ENCODE measurements at regions not wholly inside any gene's neighbourhood (a gene's known extent, or its start where the extent isn't known, plus 50 kb on each side); places are given as distances from the start of the nearest gene placed in this dataset.

DNA sequence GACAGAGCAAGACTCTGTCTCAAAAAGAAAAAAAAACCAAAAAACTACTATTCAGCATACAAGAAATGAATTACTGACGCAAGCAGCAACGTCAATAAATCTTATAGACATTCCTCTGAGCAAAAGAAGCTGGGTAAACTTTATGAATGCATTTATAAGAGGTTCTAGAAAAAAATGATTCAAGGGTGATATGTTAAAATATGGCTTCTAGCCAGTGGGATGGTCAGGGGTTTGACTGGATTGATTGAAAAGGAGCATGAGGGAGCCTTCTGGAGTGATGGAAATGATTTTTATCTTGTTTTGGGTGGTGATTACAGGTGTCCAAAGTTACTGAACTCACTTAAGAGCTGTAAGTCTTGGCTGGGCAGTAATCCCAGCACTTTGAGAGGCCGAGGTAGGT lies 64.9 kb upstream of the SALL4 start:
- DNase-seq, result no peak

DNA sequence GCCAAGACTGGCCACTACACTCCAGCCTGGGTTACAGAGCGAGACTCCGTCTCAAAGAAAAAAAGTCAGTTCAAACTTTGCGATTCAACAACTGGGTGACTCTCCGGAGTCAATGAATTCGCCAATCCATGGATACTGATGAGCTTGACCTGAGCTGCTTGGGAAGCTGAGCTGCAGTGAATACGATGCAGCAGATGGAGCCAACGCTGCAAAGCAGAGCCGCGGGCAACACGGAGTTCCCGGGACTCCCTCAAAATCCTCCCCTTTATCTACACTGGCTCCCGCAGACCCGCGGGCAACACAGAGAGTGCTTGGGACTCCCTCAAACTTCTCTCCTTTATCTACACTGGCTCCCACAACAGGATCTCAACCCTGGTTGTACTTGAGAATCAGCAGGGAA lies 62.6 kb upstream of the SALL4 start:
- DNase-seq, result no peak

GRCh38 chr20:51862796-51863195 lies 60.5 kb upstream of the SALL4 start:
- no peak for DNase-seq

DNA sequence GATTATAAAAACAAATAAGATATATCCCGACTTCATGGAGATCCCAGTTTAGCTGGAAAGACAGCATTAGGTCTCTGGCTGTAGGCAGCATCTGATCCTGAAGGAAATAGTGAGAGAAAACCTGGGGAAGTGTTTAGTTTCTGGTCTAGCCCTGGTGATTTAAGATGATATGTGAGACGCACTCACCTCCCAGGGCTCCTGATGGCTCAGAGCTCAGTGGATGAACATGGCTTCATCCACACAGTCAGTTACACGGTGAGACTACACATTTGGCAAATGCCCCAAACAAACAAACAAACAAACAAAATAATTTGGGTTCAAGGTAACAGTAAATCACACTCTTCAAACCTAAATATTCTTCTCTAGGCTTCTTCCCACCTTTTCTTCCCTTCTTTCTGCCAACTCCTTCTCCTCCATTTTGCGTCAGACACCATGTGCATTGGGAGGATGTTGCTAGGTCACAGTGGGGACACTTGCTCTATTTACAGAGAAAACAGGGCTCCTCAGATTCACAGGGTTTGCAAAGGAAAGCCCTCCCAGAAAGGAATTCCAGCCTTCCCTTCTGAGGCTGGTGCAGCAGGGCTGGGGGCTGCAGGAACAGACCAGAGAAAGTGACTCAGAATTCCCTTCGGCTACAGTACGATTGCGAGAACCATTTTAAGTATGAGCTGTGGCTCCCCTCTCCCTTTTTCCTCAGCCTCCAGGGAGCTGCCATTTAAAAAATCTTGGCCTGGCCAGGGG lies 59.6 kb upstream of the SALL4 start:
- no peak for DNase-seq

- DNase-seq, result no peak
Observed at GRCh38 chr20:51860111-51860882, 58.0 kb upstream of the SALL4 start.

GRCh38 chr20:51856432-51856831 lies 54.1 kb upstream of the SALL4 start:
- no peak for DNase-seq

DNA sequence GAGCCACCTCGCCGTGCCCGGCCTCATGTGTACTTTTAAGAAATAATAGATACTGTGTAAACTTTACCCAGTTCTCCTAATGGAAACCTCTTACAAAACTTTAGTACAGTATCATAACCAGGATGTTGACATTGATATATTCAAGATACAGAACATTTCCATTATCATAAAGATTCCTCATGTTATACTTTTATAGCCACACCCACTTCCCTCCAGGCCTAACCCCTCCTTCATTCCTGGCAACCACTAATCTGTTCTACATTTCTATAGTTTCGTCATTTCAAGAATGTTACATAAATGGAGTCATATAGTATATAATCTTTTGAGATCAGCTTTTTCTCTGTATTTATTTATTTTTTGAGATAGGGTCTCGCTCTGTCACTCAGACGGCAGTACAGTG lies 52.6 kb upstream of the SALL4 start:
- DNase-seq, result no peak

All from NCI-H2081 (cell line).